Ishikawa (cell line): ENCODE measurements at regions not wholly inside any gene's neighbourhood (a gene's known extent, or its start where the extent isn't known, plus 50 kb on each side); places are given as distances from the start of the nearest gene placed in this dataset.

Source experiments
- CEBPB ChIP-seq: IDR thresholded peaks from 2 replicates; pipeline ENCODE4 v1.6.1; 2012
- CREB1 ChIP-seq: IDR thresholded peaks from 2 replicates; pipeline ENCODE4 v1.6.1; 2012; ENCODE audit warnings: low read depth
- EGR1 ChIP-seq: IDR thresholded peaks from 2 replicates; pipeline ENCODE4 v1.6.1; 2012
- EP300 ChIP-seq: IDR thresholded peaks from 2 replicates; pipeline ENCODE4 v1.6.1; 2012; ENCODE audit warnings: borderline replicate concordance
- FOXM1 ChIP-seq: IDR thresholded peaks from 2 replicates; pipeline ENCODE4 v1.6.1; 2012; ENCODE audit warnings: low read depth, borderline replicate concordance
- MAX ChIP-seq: IDR thresholded peaks from 2 replicates; pipeline ENCODE4 v1.6.1; 2012
- NFIC ChIP-seq: IDR thresholded peaks from 2 replicates; pipeline ENCODE4 v1.6.1; 2012
- RAD21 ChIP-seq: IDR thresholded peaks from 2 replicates; pipeline ENCODE4 v1.6.1; 2012; ENCODE audit warnings: low read depth
- REST ChIP-seq: IDR thresholded peaks from 2 replicates; pipeline ENCODE4 v1.6.1; 2012; ENCODE audit warnings: low read depth, mild to moderate bottlenecking
- TAF1 ChIP-seq: IDR thresholded peaks from 2 replicates; pipeline ENCODE4 v1.6.1; 2012; ENCODE audit warnings: low read depth, mild to moderate bottlenecking
- TCF12 ChIP-seq: IDR thresholded peaks from 2 replicates; pipeline ENCODE4 v1.6.1; 2012; ENCODE audit warnings: low read depth
- TEAD4 ChIP-seq: IDR thresholded peaks from 2 replicates; pipeline ENCODE4 v1.6.1; 2012
- USF1 ChIP-seq: IDR thresholded peaks from 2 replicates; pipeline ENCODE4 v1.6.1; 2012
- YY1 ChIP-seq: IDR thresholded peaks from 2 replicates; pipeline ENCODE4 v1.6.1; 2012; ENCODE audit warnings: low read depth
- ZBTB7A ChIP-seq: IDR thresholded peaks from 2 replicates; pipeline ENCODE4 v1.6.1; 2012; ENCODE audit warnings: low read depth

- TF ChIP-seq FOXM1: no peak
- TF ChIP-seq NFIC: no peak
- TF ChIP-seq YY1: no peak
Measured at GRCh38 chr5:87803352-87803751, 390.6 kb upstream of the CCNH start.

GRCh38 chr5:87791869-87792268 is 379.1 kb upstream of the CCNH start:
- TF ChIP-seq TCF12: no peak
- TF ChIP-seq TEAD4: no peak
- no peak for TF ChIP-seq FOXM1
- TF ChIP-seq YY1: no peak
- TF ChIP-seq RAD21: no peak
- no peak for TF ChIP-seq CREB1
- no peak for TF ChIP-seq EGR1
- no peak for TF ChIP-seq TAF1
- no peak for TF ChIP-seq MAX
- TF ChIP-seq USF1: no peak
- no peak for TF ChIP-seq NFIC
- TF ChIP-seq EP300: no peak
- TF ChIP-seq CEBPB: no peak
- TF ChIP-seq ZBTB7A: no peak
- TF ChIP-seq REST: no peak

GRCh38 chr5:87788416-87788815 is 375.7 kb upstream of the CCNH start:
- TF ChIP-seq CEBPB (no peak), TAF1 (no peak), FOXM1 (no peak), REST (no peak), TEAD4 (no peak), RAD21 (no peak)

DNA sequence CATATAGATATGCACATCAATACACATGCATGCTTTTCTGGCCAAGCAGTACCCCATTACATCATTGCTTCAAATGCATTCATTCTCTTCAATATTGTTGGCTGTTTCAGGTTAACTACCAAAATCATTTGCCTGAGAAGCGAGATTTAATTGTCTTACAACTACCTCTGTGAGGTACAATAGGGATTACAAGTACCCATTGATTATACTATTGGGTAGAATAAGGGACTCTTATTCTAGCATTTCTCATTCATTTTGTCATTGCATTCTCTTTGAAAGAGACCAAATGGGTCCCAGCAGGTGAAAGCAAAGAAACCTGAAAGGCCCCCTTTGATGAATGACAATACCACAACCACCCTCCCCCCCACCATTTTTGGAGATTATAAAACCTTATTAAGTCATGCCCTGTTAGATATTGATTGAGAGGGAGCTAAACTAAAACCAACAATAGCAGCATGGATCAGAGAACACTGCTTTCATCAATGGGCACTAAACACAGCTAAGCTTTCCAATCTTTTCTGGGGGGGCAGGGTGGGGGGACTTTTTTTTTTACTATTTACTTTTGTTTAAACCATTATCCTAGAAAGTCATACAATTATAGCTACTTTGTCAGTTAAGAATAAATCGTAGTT is 375.0 kb upstream of the CCNH start:
- TF ChIP-seq NFIC (no peak), CEBPB (no peak), TCF12 (no peak), YY1 (no peak), EGR1 (no peak), FOXM1 (no peak), CREB1 (no peak), TAF1 (no peak), TEAD4 (no peak), USF1 (no peak), REST (no peak), EP300 (no peak), ZBTB7A (no peak), RAD21 (no peak), MAX (no peak)

DNA sequence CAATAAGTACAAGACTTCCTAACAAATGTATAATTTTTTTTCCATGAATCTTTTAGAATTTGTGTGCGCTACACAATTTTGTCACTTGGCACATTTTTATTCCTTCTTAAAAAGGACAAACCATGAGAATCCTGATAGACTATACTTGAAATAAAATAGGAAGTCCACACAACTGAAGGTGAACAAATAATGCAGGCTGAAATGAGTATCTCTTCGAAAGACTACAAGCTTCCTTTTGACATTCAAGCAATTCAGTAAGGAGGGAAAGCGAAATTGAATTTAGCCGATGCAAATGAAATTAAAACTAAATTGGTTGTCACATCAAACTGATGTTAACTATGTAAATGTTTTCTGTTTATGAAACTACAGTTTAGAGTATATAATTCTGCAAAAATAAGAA is 374.4 kb upstream of the CCNH start:
- TF ChIP-seq TAF1 (no peak), EP300 (no peak)
